Neuronal stem cell (in vitro differentiated cells): ENCODE measurements at regions not wholly inside any gene's neighbourhood (a gene's known extent, or its start where the extent isn't known, plus 50 kb on each side); places are given as distances from the start of the nearest gene placed in this dataset.

Experiments used
- DNase-seq: peaks from one replicate; pipeline ENCODE4 v3.0.0-alpha.2; 2013; ENCODE audit warnings: low spot score
- H2AFZ ChIP-seq: one replicate; pipeline ENCODE4 v1.6.1; 2013; ENCODE audit warnings: mild to moderate bottlenecking, low read length, inconsistent platforms
- H2AK5ac ChIP-seq: 2 replicates; pipeline ENCODE4 v1.6.1; 2013; ENCODE audit warnings: low read depth, mild to moderate bottlenecking, inconsistent platforms, low read length, moderate library complexity, mixed read lengths
- H2BK120ac ChIP-seq: 2 replicates; pipeline ENCODE4 v1.6.1; 2013; ENCODE audit warnings: low read depth, mild to moderate bottlenecking, inconsistent platforms, low read length, moderate library complexity, mixed read lengths
- H2BK12ac ChIP-seq: one replicate; pipeline ENCODE4 v1.6.1; 2013; ENCODE audit warnings: low read length, inconsistent platforms
- H2BK15ac ChIP-seq: 2 replicates; pipeline ENCODE4 v1.6.1; 2013; ENCODE audit warnings: mild to moderate bottlenecking, low read length, inconsistent platforms, mixed read lengths
- H2BK5ac ChIP-seq: one replicate; pipeline ENCODE4 v1.6.1; 2013; ENCODE audit warnings: inconsistent platforms, mild to moderate bottlenecking, low read length, moderate library complexity
- H3K14ac ChIP-seq: one replicate; pipeline ENCODE4 v1.6.1; 2013; ENCODE audit warnings: low read length, inconsistent platforms
- H3K18ac ChIP-seq: 2 replicates; pipeline ENCODE4 v1.6.1; 2013; ENCODE audit warnings: low read length, inconsistent platforms
- H3K23ac ChIP-seq: 2 replicates; pipeline ENCODE4 v1.6.1; 2013; ENCODE audit warnings: low read depth, mild to moderate bottlenecking, mixed read lengths, low read length, inconsistent platforms; ENCODE audit not compliant: poor library complexity
- H3K27ac ChIP-seq: replicated peaks from 3 replicates; pipeline ENCODE4 v1.5.1; 2013; ENCODE audit warnings: low read length, inconsistent platforms
- H3K27me3 ChIP-seq, 3 experiments: 2 replicates each; pipeline ENCODE4 v1.6.1; 2013; ENCODE audit warnings: low read length in 3 of 3, mild to moderate bottlenecking in 2 of 3, inconsistent platforms in 1 of 3, low read depth in 1 of 3, mixed read lengths in 1 of 3, moderate library complexity in 1 of 3; ENCODE audit not compliant: control insufficient read depth in 3 of 3, insufficient read depth in 3 of 3
- H3K36me3 ChIP-seq, 2 donors: replicated peaks in 1 of 2; 2 replicates each; pipeline ENCODE4 v1.6.1; 2013; ENCODE audit warnings: low read length in 2 of 2; ENCODE audit not compliant: control insufficient read depth in 2 of 2, insufficient read depth in 2 of 2
- H3K4ac ChIP-seq: 2 replicates; pipeline ENCODE4 v1.6.1; 2013; ENCODE audit warnings: inconsistent platforms, mild to moderate bottlenecking, low read length, moderate library complexity
- H3K4me1 ChIP-seq, 2 donors: 1 replicate in 1 of 2; 2 replicates in 1 of 2; pipeline ENCODE4 v1.6.1; 2013; ENCODE audit warnings: low read length in 2 of 2, low read depth in 1 of 2; ENCODE audit not compliant: control insufficient read depth in 2 of 2, insufficient read depth in 1 of 2
- H3K4me2 ChIP-seq: one replicate; pipeline ENCODE4 v1.6.1; 2013; ENCODE audit warnings: mild to moderate bottlenecking, low read length, inconsistent platforms; ENCODE audit not compliant: insufficient read depth, poor library complexity, severe bottlenecking
- H3K4me3 ChIP-seq, 2 donors: 2 replicates each; pipeline ENCODE4 v1.5.1; 2013; ENCODE audit warnings: low read length in 2 of 2, mild to moderate bottlenecking in 2 of 2, inconsistent platforms in 1 of 2, moderate library complexity in 1 of 2
- H3K79me1 ChIP-seq: one replicate; pipeline ENCODE4 v1.6.1; 2013; ENCODE audit warnings: low read depth, mild to moderate bottlenecking, inconsistent platforms, low read length, moderate library complexity
- H3K9ac ChIP-seq: one replicate; pipeline ENCODE4 v1.6.1; 2013; ENCODE audit warnings: mild to moderate bottlenecking, low read depth, low read length, inconsistent platforms; ENCODE audit not compliant: poor library complexity
- H3K9me3 ChIP-seq, 2 donors: replicated peaks in 1 of 2; 2 replicates each; pipeline versions ENCODE3 to v1.6.1; 2013; ENCODE audit warnings: low read length in 2 of 2, mild to moderate bottlenecking in 2 of 2, inconsistent platforms in 1 of 2, low read depth in 1 of 2, mixed read lengths in 1 of 2, moderate library complexity in 1 of 2; ENCODE audit not compliant: control insufficient read depth in 2 of 2, insufficient read depth in 1 of 2
- H4K8ac ChIP-seq: one replicate; pipeline ENCODE4 v1.6.1; 2013; ENCODE audit warnings: low read depth, mild to moderate bottlenecking, inconsistent platforms, low read length, moderate library complexity
- H4K91ac ChIP-seq: one replicate; pipeline ENCODE4 v1.6.1; 2013; ENCODE audit warnings: low read length, low read depth, mild to moderate bottlenecking, inconsistent platforms; ENCODE audit not compliant: poor library complexity
- WGBS, 2 donors: extraction: QIAGEN DNeasy Blood & Tissue Kit; methylation state at CpG; one replicate each; pipeline ENCODE4 v1.1.7; 2013; ENCODE audit warnings: missing lambda C conversion rate in 2 of 2, mixed read lengths in 1 of 2; ENCODE audit not compliant: insufficient read length in 2 of 2, insufficient replicate concordance in 1 of 2; ENCODE audit errors: extremely low coverage in 2 of 2; 5-methylcytosine and 5-hydroxymethylcytosine counted together

DNA sequence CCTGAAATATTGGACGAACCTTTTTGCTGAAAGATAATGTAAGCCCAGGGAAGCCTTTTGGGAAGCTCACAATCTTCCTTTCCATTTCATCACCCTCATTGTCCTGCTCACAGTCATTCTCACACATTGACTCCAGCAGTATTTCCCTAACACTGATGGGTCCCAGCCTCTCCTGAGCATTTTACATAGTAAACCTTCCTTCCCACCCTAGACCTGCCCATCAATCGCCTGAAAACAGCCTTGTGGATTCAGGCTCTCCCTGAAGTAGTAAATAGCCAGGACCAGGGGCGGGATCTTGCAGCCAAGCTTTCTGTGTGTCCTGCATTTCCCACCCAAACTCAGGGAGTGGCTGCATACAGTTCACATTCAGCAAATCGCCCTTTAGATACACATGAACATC is 149.9 kb downstream of the CYRIA start:
- H4K91ac ChIP-seq: no peak overlapping the region
- no peak overlapping the region for H2BK15ac ChIP-seq
- H3K4me1 ChIP-seq: peaks cover 0 to 4% of the 10 kb centered on the region in 2 donors
- no peak overlapping the region for H2BK120ac ChIP-seq
- no CpG with 5 or more reads among the region's 4 CpGs for WGBS, 2 donors
- no peak overlapping the region for H3K4me3 ChIP-seq
- no peak overlapping the region for H2AK5ac ChIP-seq
- H2BK12ac ChIP-seq: no peak overlapping the region
- H3K36me3 ChIP-seq: no peaks in the 10 kb centered on the region
- no peak overlapping the region for H3K4ac ChIP-seq
- H3K9ac ChIP-seq: no peak overlapping the region
- DNase-seq: no peak
- no peak overlapping the region for H3K27ac ChIP-seq
- H2AFZ ChIP-seq: no peak overlapping the region
- no peaks in the 10 kb centered on the region for H3K9me3 ChIP-seq
- H4K8ac ChIP-seq: no peak overlapping the region
- H3K27me3 ChIP-seq: peaks cover 0 to 30% (median 0%) of the 10 kb centered on the region in 3 experiments
- no peak overlapping the region for H3K14ac ChIP-seq
- H3K4me2 ChIP-seq: no peak overlapping the region
- no peak overlapping the region for H3K23ac ChIP-seq
- no peak overlapping the region for H3K18ac ChIP-seq
- H2BK5ac ChIP-seq: no peak overlapping the region
- H3K79me1 ChIP-seq: no peaks in the 10 kb centered on the region

- DNase-seq: no peak
Measured at GRCh38 chr2:16513626-16514025, 152.0 kb downstream of the CYRIA start.

GRCh38 chr2:16511041-16511440 is 154.6 kb downstream of the CYRIA start:
- no peak overlapping the region for H4K8ac ChIP-seq
- peaks cover 0 to 2% of the 10 kb centered on the region in 2 donors for H3K9me3 ChIP-seq
- WGBS, 2 donors: no CpG with 5 or more reads among the region's 4 CpGs
- peaks cover 0 to 37% (median 5%) of the 10 kb centered on the region in 3 experiments for H3K27me3 ChIP-seq
- no peak overlapping the region for H3K18ac ChIP-seq
- no peak overlapping the region for H3K23ac ChIP-seq
- H2BK5ac ChIP-seq: no peak overlapping the region
- peaks cover 12 to 15% of the 10 kb centered on the region in 2 donors for H3K4me1 ChIP-seq
- no peak overlapping the region for H3K9ac ChIP-seq
- no peak overlapping the region for H4K91ac ChIP-seq
- no peak overlapping the region for H3K14ac ChIP-seq
- no peak overlapping the region for H2BK120ac ChIP-seq
- no peak overlapping the region for H3K4me2 ChIP-seq
- H2BK15ac ChIP-seq: no peak overlapping the region
- H3K27ac ChIP-seq: no peak overlapping the region
- no peak overlapping the region for H2AFZ ChIP-seq
- no peak overlapping the region for H3K4ac ChIP-seq
- DNase-seq: no peak
- H3K4me3 ChIP-seq: no peak overlapping the region
- no peak overlapping the region for H2BK12ac ChIP-seq
- H3K36me3 ChIP-seq: no peaks in the 10 kb centered on the region
- H2AK5ac ChIP-seq: no peak overlapping the region
- H3K79me1 ChIP-seq: no peaks in the 10 kb centered on the region

More at GRCh38 chr2:16513626-16514025, 152.0 kb downstream of the CYRIA start:
- Histone ChIP-seq H3K9me3 (peaks cover 0 to 2% of the 10 kb centered on the region in 2 donors), H2BK5ac (no peak overlapping the region), H3K79me1 (no peaks in the 10 kb centered on the region), H3K9ac (no peak overlapping the region), H3K4me3 (no peak overlapping the region), H2AFZ (no peak overlapping the region), H3K36me3 (no peaks in the 10 kb centered on the region), H2BK15ac (no peak overlapping the region), H4K8ac (no peak overlapping the region), H2BK120ac (no peak overlapping the region), H4K91ac (no peak overlapping the region), H3K27ac (no peak overlapping the region), H3K23ac (no peak overlapping the region), H3K4me2 (no peak overlapping the region), H2BK12ac (no peak overlapping the region), H3K27me3 (peaks cover 0 to 48% (median under 1%) of the 10 kb centered on the region in 3 experiments), H2AK5ac (no peak overlapping the region), H3K4me1 (peaks cover under 1 to 4% of the 10 kb centered on the region in 2 donors), H3K14ac (no peak overlapping the region), H3K18ac (no peak overlapping the region), H3K4ac (no peak overlapping the region)
- no CpG with 5 or more reads among the region's 2 CpGs for WGBS, 2 donors

DNA sequence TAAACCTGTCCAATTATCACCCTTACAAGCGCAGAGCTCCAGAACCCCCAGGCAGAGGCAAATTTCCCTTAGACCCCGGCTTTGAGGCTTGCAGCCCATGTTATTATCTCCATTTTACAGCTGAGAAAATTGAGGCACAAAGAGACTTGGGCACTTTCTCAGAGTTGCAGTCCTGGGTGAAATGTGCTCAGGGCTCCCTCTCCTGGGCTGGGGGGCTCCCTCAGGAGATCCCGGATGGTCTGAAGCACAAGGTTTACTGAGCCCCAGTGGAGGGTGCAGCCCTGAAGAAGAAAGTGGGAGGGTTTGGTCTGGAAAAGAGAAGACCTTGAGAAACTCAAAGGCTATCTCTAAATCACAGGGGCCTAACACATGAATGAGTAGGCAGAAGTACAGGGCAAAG is 156.6 kb downstream of the CYRIA start:
- no peak overlapping the region for H3K18ac ChIP-seq

More for the DNA sequence above, 156.6 kb downstream of the CYRIA start:
- Histone ChIP-seq H3K9me3 (peaks cover 0 to 2% of the 10 kb centered on the region in 2 donors), H4K8ac (no peak overlapping the region), H2BK15ac (no peak overlapping the region), H3K4me1 (peaks cover 10 to 12% of the 10 kb centered on the region in 2 donors), H2AK5ac (no peak overlapping the region), H3K9ac (no peak overlapping the region), H2BK120ac (no peak overlapping the region), H3K4me3 (no peak overlapping the region), H2AFZ (no peak overlapping the region), H3K79me1 (no peaks in the 10 kb centered on the region), H3K36me3 (no peaks in the 10 kb centered on the region), H4K91ac (no peak overlapping the region), H2BK12ac (no peak overlapping the region), H3K27ac (no peak overlapping the region), H2BK5ac (no peak overlapping the region), H3K4me2 (no peak overlapping the region), H3K14ac (no peak overlapping the region), H3K27me3 (peaks cover 0 to 33% (median 5%) of the 10 kb centered on the region in 3 experiments), H3K23ac (no peak overlapping the region), H3K4ac (no peak overlapping the region)
- no CpG with 5 or more reads among the region's 3 CpGs for WGBS, 2 donors
- no peak for DNase-seq
